Erythroblast (primary cell): ENCODE measurements at regions not wholly inside any gene's neighbourhood (a gene's known extent, or its start where the extent isn't known, plus 50 kb on each side); places are given as distances from the start of the nearest gene placed in this dataset.

Experiments
- DNase-seq, 2 experiments: peaks; one replicate each; lab custom pipeline; 2025; lab: John Stamatoyannopoulos, UW
- GATA1 ChIP-seq: IDR thresholded peaks from 2 replicates; pipeline ENCODE4 v1.6.1; 2011; ENCODE audit warnings: low read depth, mild to moderate bottlenecking, control low read depth, low read length, moderate library complexity
- POLR2A ChIP-seq: IDR thresholded peaks from 2 replicates; pipeline ENCODE4 v1.6.1; 2011; ENCODE audit warnings: mild to moderate bottlenecking, low read length

DNA sequence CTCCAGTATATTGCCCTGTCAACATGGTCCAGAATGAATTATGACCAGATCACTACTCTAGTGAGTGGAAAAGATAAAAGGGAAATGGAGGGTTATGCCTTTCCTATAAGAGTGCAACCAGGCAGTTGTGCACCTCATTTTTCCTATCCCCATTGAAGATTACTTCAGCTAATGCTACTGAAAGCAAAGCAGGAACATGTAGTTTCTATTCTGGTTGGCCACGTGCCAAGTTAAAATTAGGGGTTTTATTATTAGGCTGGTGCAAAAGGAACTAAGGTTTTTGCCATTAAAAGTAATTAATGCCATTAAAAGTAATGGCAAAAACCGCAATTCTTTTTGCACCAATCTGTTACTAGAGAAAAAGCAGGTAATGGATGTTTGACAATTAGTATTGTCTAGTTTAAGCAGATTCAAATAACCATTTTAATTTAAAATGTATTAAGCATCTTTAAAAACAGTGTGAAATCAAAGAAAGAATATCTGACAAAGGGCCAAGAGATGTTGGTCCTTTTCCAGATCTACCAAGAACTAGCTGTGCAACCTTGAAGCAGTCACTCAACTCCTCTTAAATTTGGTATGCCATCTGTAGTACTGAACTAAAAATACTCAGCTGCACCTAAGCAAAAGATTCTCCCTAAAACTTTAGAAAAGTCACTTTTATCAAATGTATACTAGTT lies 567.5 kb upstream of the CCDC54 start:
- TF ChIP-seq POLR2A (no peak), GATA1 (no peak)
- no peak for DNase-seq

DNA sequence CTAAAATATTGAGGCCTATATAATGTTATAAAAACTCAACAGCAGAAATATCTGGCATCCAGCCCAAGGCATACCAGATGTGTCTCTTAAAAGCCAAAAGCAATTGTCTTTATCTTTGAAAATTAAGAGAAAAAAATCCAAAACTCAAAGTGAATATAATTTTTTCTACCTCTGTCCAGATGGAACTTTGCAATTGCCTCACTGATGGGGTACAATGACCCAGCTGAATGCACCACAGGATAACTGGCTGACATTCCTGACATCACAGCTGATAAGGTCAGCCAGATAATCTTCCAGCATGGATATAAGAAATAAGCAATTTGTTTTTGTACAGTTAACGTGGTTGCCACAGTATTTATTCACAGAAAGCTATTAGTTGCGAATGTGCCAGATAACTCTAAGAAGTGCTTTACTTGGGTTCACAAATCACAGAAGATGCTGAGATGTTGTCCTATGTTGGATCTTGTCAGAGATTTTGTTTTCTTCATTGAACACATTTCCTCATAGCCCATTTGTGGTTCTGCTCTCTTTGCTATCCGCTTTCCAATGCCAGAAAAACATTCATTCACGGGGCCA lies 566.9 kb upstream of the CCDC54 start:
- TF ChIP-seq POLR2A = no peak
- no peak for TF ChIP-seq GATA1
- DNase-seq = no peak

DNA sequence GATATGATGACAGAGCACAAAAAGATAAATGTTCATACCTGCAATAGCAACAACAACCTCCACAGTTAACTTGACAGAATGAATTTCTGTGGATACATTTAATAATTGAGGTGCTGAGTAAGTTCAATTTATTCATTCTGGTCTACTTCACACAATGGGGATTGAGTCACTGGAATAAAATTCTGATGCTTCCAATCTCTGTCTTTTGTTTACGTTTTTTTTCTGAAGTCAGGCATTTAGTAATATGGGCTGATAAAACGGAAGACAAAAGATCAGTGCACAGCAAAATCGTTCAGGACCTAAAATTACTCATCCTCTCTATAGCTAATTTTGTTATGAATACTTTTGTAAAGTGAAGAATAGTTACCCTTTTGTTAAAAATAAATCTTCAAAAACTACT lies 565.9 kb upstream of the CCDC54 start:
- no peak for TF ChIP-seq POLR2A
- TF ChIP-seq GATA1 = no peak
- no peak for DNase-seq

DNA sequence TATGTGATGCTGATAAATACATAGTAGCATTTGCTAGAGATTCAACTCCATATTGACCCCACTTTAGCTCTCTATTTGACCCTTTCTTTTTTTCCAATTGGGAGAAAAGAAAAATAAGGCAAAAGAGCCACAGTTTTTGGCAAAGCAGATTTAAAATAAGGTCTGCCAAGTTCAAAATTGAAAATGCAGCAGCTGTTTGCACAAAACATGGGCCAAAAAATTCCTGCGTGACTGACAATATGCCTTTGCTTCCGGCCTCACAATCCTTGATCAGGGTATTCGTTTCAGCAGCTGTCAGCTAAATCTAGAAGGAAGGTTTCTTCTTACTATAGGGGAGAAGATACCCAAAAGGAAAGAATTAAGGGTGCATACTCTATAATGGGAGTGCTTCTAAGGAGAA lies 563.5 kb upstream of the CCDC54 start:
- TF ChIP-seq GATA1 (no peak), POLR2A (no peak)
- DNase-seq = no peak

DNA sequence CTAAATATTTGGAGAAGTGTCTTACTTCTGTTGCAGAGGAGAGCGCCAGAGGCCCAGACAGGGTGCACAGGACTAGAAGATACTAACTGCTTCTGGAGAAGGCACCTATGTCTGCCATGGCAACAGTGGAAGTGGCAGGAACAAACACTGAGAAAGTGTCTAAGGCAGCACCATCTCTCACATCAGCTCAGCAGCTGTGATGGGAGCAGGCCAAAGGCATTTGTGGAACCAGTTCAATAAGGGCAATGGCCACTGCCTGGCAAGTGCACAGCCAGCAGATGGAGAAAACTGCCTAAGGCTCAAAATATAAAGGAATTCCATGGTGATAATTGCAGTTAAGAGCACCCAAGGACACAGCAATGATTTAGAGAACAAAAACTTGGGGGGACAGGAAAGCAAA lies 563.0 kb upstream of the CCDC54 start:
- no peak for DNase-seq
- TF ChIP-seq GATA1 = no peak
- no peak for TF ChIP-seq POLR2A

DNA sequence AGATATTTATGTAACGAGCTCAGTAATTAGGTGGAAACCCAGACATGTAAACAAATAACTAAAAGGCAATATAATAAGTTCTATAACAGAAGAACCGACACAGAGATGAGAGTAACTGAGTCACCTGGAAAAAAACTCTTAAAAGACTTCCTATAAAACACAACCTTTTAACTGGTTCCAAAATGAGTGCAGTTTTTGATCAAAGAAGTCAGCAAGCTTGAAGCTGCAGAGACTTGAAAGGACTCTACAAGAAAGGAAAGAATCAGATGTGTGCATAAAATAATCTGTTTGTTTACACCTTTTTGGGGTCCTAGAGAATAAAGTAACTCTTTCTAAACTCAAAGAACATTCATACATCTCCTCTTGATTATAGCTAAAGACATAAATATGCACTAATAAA lies 560.4 kb upstream of the CCDC54 start:
- TF ChIP-seq POLR2A (no peak), GATA1 (no peak)
- DNase-seq = no peak

DNA sequence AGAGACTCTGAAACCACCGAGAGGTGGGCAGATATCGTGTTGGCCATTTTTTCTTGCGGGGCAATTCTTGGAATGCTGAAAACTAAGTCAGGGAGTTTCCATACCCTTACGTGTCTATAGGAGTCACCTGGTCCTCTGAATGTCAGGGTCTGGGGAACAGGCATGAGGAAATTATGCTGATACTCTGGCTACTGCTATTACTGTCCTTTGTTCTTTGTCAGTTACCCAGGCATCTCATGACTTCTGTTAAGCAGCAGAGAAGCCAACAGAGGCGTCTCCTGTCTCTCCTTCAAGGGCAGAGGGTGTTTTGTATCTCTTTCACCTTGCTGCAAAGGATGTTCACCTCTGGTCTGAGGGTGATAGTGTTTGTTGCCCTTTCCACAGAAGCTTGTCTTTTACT lies 559.5 kb upstream of the CCDC54 start:
- no peak for DNase-seq
- TF ChIP-seq POLR2A (no peak), GATA1 (no peak)

DNA sequence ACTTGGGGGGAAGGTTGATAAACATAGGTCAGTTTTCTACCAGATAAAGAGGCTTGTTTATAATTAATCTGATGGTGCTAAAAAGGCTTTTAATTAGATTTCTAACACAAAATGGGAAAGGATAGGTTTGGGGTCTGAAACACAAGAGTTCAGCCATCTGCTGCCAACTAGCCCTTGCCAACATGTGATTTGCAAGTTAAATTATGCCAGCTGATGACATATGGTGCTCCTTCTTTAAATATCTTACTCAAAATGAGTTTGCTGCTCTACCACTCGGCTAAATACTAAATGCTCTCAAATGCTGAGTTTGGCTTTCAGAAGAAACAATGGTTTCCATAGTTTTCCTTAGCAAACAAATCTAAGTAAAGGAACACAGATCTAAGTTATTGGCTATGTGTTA lies 557.8 kb upstream of the CCDC54 start:
- TF ChIP-seq POLR2A (no peak), GATA1 (no peak)
- DNase-seq = no peak

DNA sequence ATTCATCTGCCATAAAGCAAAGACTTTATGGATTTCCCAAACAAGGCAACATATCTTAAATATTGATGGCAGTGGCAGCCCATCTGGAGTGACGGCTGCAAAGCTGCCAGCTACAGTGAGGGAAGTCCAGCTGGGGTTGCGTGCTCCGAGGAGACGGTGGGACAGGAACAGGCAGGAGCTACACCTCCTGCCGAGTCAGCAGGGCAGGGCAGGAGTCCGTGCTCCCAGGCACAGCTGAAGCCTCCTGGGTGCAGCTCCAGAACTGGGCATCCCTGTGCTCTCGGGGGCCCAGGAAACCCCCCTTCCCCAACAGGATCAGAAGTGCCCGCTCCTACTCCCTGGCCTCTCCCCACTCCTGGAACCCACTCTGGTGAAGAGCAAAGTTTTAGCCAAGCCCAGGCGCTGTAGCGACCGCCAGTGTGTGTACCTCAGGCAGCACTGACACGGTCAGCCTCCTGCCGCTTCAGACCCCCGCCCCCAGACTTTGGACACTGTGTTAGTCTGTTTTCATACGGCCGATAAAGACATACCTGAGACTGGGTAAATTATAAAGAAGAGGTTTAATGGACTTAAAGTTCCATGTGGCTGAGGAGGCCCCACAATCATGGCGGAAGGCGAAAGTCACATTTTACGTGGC lies 556.4 kb upstream of the CCDC54 start:
- DNase-seq = no peak
- no peak for TF ChIP-seq POLR2A
- TF ChIP-seq GATA1 = no peak

DNA sequence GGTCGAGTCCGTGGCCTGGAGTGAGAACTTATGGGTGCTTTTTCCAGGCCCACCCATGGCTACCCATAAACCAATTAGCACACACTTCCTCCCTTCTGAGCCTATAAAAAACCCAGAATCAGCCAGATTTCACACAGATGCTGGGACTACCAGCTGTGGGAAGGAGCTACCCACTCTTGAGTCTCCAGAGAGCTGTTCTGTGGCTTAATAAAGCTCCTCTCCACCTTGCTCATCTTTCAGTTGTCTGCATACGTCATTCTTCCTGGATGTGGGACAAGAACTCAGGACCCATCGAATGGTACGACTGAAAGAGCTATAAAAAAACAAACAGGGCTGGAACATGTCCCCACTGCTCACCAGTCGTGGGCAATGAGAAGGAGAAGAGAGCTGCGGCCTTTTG lies 555.4 kb upstream of the CCDC54 start:
- TF ChIP-seq GATA1 = no peak
- TF ChIP-seq POLR2A = no peak
- no peak for DNase-seq

DNA sequence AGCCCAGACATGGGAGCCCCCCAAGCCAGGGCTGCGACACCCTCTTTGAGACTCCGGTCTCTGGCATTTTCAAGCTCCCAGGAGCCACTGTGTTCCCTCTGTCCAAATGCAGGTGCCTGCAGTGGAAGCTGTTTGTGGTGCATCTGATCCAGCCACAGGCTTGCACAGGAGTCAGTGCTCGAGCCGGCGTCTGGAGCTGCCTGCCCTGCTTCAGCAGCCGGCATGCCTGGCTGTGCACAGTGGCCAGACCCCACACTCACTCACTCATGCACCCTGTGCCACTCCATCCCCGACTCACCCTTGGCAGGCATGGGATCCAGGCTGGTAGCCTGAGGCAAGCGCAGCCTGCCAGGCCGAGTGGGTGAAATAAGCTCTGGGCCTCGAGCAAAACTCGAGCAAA lies 555.0 kb upstream of the CCDC54 start:
- no peak for DNase-seq
- TF ChIP-seq GATA1 (no peak), POLR2A (no peak)

DNA sequence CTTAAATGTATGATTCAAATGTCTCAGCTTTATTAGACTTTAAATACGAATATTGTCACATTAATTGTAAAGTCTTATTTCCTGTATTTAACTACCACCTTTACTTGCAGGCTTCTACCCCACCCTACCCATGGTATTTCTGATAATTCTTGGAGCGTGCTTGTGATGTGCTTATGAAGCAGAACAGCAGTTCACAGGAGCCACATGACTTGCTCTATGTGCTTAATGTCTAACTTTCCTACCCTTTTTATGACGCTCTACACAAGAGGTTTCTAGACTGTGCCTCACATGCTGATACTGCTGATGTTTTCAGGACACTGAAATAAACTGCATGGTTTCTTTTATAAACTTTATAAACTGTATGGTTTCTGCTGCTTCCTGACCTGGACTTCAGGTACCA lies 553.5 kb upstream of the CCDC54 start:
- TF ChIP-seq POLR2A = no peak
- no peak for TF ChIP-seq GATA1
- no peak for DNase-seq

DNA sequence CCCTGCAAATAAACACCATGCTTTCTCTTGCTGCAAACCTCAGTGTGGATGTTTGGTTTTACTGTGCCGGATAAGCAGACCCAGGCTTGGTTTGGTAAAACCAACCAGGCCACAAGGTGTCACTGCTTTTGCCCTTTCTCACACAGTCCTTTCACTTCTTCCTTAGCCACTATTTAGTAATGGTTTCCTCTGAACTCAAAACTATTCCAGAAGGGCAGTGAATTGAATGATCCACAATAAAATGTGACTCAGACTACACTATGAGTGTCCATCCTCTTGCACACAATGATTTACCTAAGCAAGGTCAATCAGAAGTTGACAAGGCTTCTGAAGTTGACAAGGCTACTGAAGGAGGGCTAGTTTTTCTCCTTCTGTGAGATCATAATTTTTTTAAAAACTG lies 552.4 kb upstream of the CCDC54 start:
- DNase-seq = peak; percentile 1
- TF ChIP-seq GATA1 (no peak), POLR2A (no peak)

DNA sequence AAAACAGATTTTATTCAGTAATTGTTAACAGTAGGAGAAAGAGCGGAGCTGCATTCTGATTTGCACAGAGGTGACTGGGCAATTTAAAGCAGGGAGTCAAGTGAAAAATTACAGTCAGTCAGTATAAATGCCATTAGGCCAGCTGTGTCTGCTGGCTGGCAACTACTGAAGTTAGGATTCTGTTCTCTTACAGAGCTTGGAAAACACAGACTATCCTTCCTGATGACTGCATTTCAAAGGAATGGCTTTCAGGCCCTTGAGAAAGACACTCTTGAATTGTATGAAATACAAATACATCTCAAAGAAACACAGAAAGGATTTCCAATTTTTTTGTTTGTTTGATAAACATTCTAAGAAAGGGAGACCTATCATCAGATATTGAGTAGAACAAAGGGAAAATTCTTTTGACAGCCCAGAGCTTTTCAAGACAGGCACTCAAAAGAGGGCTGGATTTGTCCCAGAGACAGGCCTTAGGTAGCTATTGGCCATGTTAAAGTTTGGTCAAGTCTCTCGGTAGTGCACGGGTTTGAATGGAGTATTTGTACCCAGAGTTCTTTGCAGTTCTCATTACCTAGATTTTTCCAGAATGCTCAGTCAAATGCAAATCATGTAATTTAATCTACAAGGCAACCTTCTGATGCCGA lies 551.2 kb upstream of the CCDC54 start:
- no peak for DNase-seq

More for the DNA sequence above, 551.2 kb upstream of the CCDC54 start:
- no peak for TF ChIP-seq GATA1
- TF ChIP-seq POLR2A = no peak
